Endothelial cell (in vitro differentiated cells): ENCODE measurements at regions not wholly inside any gene's neighbourhood (a gene's known extent, or its start where the extent isn't known, plus 50 kb on each side); places are given as distances from the start of the nearest gene placed in this dataset.

Experiments used
- DNase-seq: peaks from one replicate; pipeline ENCODE4 v3.0.0; 2021; ENCODE audit warnings: low spot score
- H3K27ac Mint-ChIP-seq: one replicate; pipeline ENCODE4 v1.8.0; 2021; ENCODE audit warnings: mixed read lengths, inconsistent platforms; ENCODE audit not compliant: unreplicated experiment
- H3K27me3 Mint-ChIP-seq: one replicate; pipeline ENCODE4 v1.8.0; 2021; ENCODE audit warnings: mild to moderate bottlenecking, moderate library complexity, mixed read lengths, inconsistent platforms; ENCODE audit not compliant: unreplicated experiment
- H3K36me3 Mint-ChIP-seq: one replicate; pipeline ENCODE4 v1.8.0; 2021; ENCODE audit warnings: mild to moderate bottlenecking, low read depth, mixed read lengths, inconsistent platforms; ENCODE audit not compliant: unreplicated experiment
- H3K4me1 Mint-ChIP-seq: one replicate; pipeline ENCODE4 v1.8.0; 2021; ENCODE audit warnings: mild to moderate bottlenecking, mixed read lengths, inconsistent platforms; ENCODE audit not compliant: unreplicated experiment
- H3K4me3 Mint-ChIP-seq: one replicate; pipeline ENCODE4 v1.8.0; 2021; ENCODE audit warnings: mild to moderate bottlenecking, mixed read lengths, inconsistent platforms; ENCODE audit not compliant: unreplicated experiment
- H3K9me3 Mint-ChIP-seq: one replicate; pipeline ENCODE4 v1.8.0; 2021; ENCODE audit warnings: mixed read lengths, inconsistent platforms; ENCODE audit not compliant: unreplicated experiment
- TF ChIP-seq, protein P1 (sequence below): fragments of 200-600 bp; sonication (generic); IDR thresholded peaks from one replicate; pipeline ENCODE4 v1.5.0; 2021; ENCODE audit warnings: antibody characterized with exemption; ENCODE audit not compliant: unreplicated experiment

DNA sequence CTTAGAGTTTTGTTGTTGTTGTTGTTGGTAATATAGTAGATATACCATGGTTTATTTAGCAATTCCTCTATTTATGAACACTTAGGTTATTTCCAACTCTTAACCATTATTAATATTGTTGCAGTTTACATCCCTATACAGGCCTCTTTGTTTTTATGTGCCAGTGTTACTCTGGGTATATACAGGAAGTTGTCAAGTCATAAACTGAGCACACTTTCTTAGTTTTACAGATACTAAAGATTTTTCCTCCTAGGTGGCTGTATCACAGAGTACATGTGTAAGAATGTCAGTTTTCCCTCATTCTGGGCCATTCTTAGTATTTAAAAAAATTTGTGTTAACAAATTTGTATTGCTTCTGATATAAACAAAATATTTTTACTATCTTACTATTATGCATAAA, 128.4 kb downstream of the ARL4A start:
- TF ChIP-seq, protein P1, sequence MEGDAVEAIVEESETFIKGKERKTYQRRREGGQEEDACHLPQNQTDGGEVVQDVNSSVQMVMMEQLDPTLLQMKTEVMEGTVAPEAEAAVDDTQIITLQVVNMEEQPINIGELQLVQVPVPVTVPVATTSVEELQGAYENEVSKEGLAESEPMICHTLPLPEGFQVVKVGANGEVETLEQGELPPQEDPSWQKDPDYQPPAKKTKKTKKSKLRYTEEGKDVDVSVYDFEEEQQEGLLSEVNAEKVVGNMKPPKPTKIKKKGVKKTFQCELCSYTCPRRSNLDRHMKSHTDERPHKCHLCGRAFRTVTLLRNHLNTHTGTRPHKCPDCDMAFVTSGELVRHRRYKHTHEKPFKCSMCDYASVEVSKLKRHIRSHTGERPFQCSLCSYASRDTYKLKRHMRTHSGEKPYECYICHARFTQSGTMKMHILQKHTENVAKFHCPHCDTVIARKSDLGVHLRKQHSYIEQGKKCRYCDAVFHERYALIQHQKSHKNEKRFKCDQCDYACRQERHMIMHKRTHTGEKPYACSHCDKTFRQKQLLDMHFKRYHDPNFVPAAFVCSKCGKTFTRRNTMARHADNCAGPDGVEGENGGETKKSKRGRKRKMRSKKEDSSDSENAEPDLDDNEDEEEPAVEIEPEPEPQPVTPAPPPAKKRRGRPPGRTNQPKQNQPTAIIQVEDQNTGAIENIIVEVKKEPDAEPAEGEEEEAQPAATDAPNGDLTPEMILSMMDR: no peak
- Mint-ChIP-seq H3K9me3 (no peaks in the 10 kb centered on the region), H3K36me3 (no peaks in the 10 kb centered on the region), H3K27me3 (no peaks in the 10 kb centered on the region), H3K4me3 (no peak overlapping the region), H3K27ac (no peak overlapping the region), H3K4me1 (peaks cover 3% of the 10 kb centered on the region)
- no peak for DNase-seq

DNA sequence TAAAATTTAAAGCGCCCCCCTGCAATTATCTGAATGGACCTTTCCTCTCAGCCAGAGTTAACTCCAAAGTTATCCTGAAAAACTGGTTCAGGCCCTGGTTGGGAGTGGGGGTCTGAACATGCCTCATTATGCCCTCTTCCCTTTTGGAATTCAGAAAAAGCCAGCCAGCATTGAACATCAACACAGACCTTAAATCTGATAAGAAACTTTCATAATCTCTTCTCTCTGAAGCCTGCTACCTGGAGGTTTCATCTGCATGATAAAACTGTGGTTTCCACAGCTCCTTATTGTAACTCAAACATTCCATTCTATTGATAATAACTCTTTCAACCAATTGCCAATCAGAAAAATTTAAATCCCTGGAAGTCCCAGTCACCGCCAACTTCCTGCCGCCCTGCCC, 133.3 kb downstream of the ARL4A start:
- no peak overlapping the region for H3K27ac Mint-ChIP-seq
- no peaks in the 10 kb centered on the region for H3K27me3 Mint-ChIP-seq
- TF ChIP-seq, protein P1: no peak
- no peak overlapping the region for H3K4me3 Mint-ChIP-seq
- no peaks in the 10 kb centered on the region for H3K9me3 Mint-ChIP-seq
- H3K36me3 Mint-ChIP-seq: no peaks in the 10 kb centered on the region
- DNase-seq: no peak
- peaks cover 3% of the 10 kb centered on the region for H3K4me1 Mint-ChIP-seq

DNA sequence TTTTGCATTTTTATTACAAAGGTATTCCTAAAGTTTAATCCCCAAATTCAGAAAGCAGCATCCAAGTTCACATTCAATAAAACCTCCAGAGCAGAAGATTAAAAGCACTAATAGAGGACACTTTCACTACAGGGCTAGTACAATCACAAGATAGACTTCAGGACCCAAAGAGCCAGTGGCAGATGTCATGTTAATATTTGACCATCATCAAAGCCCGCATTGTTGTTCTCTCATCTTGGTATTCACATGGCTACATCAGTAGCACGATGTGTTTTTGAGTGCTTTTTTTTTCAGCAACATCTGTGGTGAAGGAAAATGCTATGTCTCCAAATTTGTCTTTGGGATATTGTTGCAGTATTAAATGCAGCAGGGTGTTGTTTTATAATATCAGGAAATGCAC, 134.3 kb downstream of the ARL4A start:
- Mint-ChIP-seq H3K27me3 (no peaks in the 10 kb centered on the region), H3K27ac (no peak overlapping the region), H3K4me1 (peaks cover 9% of the 10 kb centered on the region), H3K9me3 (no peaks in the 10 kb centered on the region), H3K36me3 (no peaks in the 10 kb centered on the region), H3K4me3 (no peak overlapping the region)
- DNase-seq: no peak
- TF ChIP-seq, protein P1: no peak

DNA sequence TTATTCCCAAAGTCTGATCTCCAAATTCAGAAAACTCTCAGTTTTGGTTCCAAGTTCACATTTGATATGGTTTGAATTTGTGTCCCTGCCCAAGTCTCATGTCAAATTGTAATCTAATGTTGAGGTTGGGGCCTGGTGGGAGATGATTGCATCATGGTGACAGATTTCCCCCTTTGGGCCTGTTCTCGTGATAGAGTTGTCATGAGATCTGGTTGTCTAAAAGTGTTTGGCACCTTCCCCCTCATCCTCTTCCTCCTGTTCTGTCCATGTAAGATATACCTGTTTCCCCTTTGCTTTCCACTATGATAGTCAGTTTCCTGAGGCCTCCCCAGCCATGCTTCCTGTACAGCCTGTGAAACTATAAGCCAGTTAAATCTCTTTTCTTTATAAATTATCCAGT, 138.6 kb downstream of the ARL4A start:
- H3K27ac Mint-ChIP-seq: peak overlapping the region; percentile 74
- H3K9me3 Mint-ChIP-seq: no peaks in the 10 kb centered on the region
- TF ChIP-seq, protein P1: no peak
- no peaks in the 10 kb centered on the region for H3K36me3 Mint-ChIP-seq
- peaks cover 6% of the 10 kb centered on the region for H3K4me1 Mint-ChIP-seq
- no peaks in the 10 kb centered on the region for H3K27me3 Mint-ChIP-seq
- DNase-seq: no peak
- H3K4me3 Mint-ChIP-seq: no peak overlapping the region

DNA sequence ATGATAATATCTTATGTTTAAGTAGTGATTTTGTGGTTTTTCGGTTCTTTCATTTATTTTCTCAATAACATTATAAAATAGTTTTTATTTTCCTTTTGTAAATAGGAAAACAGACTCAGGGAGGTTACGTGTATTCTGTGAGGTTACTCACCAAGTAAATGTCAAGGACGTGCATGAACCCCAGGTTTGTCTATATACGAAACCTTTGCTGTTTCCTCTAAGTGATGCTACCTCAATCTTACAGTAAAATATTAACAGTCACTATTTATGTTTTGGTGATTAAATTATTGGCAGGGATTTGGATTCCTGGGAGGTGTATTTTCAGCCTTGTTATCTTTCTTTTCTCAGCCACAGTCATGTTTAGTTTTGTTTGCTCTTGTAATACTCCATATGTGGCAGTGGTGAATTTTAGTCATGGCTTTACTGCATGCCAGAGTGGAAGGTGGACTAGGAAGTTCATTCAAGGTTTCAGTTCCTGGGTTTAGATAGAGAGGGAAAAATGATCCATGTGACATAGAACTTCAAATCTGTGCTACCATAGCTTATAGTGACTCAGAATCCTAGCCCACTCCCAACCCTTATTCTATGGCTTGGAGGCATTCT, 139.9 kb downstream of the ARL4A start:
- Mint-ChIP-seq H3K9me3 (no peaks in the 10 kb centered on the region), H3K36me3 (no peaks in the 10 kb centered on the region), H3K4me3 (no peak overlapping the region), H3K27ac (peak overlapping the region; percentile 77), H3K4me1 (peaks cover 6% of the 10 kb centered on the region), H3K27me3 (no peaks in the 10 kb centered on the region)
- TF ChIP-seq, protein P1: no peak
- no peak for DNase-seq
